CD4-positive, alpha-beta T cell treated with Interleukin-6 at 100 ng/mL for 8 hours (primary cell): ENCODE measurements at regions not wholly inside any gene's neighbourhood (a gene's known extent, or its start where the extent isn't known, plus 50 kb on each side); places are given as distances from the start of the nearest gene placed in this dataset.
"Not testable (repeated sequence)": the region's sequence is repeated elsewhere in the genome, so short reads cannot be mapped to it uniquely, and the experiment has no call there.

ENCODE experiments used
- DNase-seq: peaks from one replicate; pipeline ENCODE4 v3.0.0-alpha.2; 2020; ENCODE audit warnings: mixed read lengths, low spot score

DNA sequence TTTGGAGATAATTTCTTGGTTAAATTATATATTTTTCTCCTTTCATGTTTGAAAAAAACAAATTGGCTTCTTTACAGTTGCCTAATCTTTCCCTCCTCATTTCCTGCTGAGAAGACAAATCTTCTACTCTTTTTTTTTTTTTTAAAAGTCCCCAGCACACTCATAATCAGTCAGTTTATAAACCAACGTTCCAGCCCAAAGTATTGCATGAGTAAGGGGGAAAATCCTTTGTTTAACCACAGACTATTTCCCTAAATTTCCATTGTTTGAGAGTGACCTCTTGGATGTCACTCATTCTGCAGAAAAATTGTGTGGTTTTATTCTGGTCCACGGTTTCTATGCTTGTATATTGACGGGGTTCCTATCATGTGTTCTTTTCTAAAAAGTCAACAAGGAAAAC is 55.1 kb upstream of the TLR4 start:
- no peak for DNase-seq

DNA sequence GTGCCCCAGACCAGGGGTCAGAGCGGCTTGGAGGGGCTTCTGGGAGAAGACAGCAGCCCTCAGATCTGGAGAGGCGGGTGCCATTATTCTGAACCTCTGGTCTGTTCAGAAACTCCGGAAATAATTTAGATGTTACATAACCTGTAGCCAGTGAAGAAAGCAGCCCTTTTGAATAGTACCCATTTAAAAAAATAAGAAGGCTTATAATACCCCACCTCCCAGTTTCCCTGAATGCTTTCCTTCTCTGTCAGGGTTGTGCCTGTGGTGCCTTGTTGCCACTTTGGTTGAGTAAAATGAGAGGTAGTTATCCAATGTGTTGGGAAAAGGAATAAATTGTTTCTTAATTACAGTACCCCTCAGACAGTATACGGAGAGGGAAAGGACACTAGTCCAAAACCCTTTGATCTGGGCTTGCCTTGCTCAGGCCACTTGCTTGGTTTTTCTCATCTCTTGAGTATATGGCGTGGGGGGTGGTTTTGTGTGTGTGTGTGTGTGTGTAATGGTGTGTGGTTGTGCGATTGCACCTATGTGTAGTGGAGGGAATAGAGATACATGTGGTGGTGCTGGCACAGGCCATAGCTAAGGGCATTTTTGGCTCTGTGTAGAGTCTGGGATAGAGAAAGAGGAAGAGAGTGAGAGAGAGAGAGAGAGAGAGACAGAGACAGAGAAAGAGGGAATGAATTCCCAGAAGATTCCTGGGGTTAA is 59.1 kb upstream of the TLR4 start:
- no peak for DNase-seq

DNA sequence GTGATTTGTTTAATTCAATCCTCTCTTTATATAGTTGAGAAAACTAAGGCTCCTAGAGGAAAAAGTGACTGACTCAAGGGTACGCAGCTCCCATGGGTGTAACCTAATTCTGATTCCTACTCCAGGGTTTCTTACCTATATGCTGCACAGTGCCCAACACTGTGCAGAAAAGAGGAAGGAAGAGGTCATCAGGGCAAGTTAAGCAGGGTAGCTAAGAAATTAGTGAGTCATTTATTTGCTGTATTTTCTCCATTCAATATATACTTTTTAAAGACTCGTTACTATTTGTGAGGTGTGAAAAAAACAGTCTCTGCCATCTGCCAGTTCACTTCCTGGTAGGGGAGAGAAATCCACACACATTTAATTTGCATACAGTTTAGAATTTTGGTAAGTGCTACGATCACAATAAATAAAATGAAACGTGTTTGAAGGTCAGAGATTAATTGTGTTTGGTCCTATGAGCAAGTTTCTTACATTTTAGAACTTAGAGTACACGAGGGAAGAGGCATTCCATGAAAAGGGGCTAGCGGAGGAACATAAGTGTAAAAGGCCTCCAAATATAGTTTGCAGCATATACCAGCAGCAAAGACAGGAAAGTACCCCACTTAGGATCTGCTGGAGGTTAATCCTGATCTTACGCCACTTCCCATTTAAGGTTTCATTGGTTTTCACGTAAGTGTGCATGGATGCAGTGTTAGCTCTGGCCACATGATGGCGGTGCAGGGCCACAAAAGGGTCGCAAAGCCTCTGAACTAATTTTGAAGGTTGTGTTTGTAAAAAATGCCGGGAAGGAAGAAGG is 59.9 kb upstream of the TLR4 start:
- peak; percentile 17 for DNase-seq

DNA sequence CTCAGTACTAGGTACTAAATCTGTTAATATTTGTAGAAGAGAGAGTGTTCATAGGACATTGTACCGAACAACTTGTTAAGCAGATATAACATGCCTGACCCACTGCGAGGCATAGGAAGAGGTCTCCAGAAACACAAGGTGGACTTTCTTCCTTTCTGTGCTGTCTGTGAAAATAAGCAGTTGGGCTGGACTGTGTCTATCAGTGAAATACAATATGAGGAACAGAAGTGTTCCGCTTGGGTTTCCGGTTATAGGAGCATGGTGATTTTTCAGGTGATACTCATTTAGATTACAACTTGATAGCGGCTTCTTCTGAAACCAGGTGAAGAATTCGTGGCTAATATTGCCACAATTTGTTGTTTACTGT is 60.9 kb upstream of the TLR4 start:
- DNase-seq = no peak

DNA sequence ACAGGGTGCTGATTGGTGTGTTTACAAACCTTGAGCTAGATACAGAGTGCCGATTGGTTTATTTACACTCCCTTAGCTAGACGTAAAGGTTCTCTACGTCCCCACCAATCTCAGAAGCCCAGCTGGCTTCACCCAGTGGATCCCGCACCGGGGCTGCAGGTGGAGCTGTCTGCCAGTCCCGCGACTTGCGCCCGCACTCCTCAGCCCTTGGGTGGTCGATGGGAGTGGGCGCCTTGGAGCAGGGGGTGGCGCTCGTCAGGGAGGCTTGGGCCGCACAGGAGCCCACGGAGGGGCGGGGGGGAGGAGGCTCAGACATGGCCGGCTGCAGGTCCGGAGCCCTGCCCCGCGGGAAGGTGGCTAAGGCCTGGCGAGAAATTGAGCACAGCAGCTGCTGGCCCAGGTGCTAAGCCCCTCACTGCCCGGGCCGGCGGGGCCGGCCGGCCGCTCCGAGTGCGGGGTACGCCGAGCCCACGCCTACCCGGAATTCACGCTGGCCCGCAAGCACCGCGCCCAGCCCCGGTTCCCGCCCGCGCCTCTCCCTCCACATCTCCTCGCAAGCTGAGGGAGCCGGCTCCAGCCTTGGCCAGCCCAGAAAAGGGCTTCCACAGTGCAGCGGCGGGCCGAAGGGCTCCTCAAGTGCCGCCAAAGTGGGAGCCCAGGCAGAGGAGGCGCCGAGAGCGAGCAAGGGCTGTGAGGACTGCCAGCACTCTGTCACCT is 61.5 kb upstream of the TLR4 start:
- not testable (repeated sequence) for DNase-seq

DNA sequence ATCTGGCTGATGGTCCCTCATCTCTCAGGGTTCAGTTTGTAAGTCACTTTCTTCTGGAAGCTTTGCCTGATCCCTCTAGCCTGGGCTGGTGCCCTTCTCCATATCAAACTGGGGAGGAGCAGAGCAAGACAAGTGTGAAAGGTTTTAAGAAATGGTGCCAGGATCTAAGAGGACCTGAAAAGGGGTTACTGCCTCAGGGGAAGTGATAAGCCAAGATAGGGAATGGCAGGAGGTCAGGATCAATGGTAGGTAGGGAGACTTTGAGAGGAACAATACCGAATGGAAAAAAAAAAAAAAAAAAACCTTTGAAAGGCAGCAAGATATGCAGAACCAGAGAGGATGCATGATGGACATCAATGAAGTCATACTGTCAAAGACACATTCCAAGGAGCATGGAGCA is 67.5 kb upstream of the TLR4 start:
- no peak for DNase-seq

DNA sequence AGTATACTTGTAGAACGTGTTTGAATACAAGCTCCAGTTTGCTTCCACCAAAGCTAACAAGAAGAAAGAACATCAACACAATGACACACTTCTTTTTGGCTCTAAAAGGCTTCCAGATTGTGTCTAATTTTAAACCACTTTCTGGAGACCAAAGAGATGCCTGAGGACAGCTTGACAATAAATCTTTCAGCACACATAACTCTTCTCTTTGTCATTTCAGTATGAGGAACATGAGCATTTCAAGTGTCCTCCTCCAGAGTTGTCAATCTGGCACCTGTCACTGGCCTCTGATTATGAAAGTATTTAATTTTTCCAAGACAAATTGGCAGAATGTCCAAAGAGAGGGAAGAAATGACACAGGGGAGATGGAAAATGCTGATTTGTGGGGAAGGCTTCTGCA is 79.0 kb upstream of the TLR4 start:
- DNase-seq = no peak

DNA sequence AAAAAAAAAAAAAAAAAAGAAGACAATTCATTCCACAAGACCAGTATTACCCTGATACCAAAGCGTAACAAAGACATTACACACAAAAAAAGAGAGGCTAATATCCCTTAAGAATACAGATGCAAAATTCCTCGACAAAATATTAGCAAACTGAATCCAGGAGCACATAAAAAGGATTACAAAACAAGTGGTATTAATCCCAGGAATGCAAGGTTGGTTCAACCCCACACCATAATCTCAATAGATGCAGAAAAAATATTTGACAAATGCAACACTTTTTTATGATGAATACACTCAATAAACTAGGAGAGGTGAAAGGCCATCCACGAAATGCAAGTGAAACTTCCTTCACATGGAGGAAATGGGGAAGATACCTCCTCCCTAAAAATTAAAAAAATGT is 80.1 kb upstream of the TLR4 start:
- no peak for DNase-seq

DNA sequence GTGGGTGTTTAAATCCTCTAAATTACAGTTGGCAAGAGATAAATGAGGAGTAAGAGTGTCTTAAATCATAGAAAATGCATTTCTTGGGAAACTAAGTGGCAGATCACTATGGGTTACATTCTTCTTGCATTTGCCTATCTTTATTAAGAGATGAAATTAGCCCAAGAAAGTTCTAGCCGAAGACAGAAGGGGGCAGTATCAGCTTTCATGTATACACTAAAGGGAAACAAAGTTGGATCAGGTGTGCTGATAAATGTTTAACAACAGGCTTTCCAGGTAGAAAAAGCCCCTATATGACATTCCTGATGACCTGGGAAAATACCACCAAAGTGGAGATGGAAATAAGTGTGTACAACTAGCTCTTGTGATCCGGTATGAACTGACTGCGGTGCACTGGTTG is 81.9 kb upstream of the TLR4 start:
- DNase-seq = no peak

DNA sequence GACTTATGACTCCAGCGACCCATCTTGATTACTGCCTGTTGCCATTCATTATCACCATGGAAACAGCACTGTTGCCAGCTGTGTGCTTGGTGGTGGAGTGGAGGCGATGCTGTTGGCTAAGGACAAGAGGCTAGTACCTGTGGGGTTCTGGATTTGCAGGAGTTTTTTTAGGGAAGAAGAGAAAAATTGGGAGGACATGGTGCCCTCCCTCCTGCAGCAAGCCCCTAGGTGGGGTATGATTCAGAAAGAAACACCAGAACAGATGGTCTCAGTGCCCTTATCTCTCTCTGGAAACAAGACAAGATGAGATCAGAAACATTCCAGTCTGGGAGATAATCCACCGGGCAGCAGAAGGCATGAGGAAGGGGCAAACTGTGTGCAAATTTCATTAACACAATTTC is 87.8 kb upstream of the TLR4 start:
- no peak for DNase-seq

DNA sequence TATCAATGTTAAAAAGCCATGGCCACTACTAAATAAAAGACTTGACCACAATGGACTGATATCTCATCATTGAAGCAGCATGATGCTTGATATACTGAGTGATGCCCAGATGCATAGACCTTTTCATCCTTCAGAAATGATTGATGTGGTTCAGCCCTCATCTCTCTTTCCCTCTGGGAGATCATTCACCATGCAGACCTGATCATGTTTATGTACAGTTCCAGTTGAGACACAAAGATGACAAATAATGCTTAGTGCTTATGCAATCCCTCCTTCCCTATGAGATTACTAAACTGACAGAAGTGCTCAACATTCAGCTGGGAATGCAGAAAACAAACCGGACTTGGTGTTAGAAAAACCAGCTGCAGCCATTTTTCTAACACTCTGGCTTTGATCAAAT is 91.9 kb upstream of the TLR4 start:
- DNase-seq = no peak

DNA sequence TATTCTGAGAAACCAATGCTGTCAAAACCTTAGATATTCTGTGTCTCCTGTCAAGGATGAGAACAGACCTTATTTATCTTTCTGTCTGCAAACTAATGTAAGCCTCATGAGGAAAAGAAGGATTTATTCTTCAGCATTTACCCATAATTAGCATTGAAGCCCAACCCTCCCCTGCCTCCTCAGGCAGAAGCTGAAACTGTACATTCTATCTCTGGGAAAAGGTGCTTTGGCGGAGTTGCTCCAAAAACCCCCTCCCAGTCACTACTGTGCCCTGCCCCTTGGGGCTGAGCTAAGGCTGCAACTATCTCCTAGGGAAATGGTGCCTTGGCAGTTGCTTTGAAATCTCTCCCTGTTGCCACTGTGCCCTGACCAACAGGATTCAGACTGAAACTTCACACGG is 106.2 kb upstream of the TLR4 start:
- no peak for DNase-seq

DNA sequence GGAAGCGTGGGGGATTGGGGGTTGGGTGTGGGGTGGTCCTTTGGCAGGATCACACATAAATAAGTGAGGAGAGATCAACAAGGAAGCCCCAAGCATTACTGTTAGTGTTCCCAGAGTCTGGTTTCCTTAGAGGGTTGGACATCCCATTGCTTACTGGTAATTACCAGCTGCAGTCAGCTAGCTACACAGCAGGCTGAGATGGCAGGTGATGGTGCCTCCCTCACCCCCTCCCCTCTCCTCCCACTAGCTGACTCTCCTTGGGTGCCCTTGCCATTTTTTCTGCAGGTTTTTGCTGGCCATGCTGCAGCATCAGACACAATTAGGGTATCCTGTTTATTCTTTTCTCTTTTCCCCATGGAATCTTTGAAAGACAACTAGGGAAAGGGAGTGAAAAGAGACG is 107.5 kb upstream of the TLR4 start:
- DNase-seq = no peak

DNA sequence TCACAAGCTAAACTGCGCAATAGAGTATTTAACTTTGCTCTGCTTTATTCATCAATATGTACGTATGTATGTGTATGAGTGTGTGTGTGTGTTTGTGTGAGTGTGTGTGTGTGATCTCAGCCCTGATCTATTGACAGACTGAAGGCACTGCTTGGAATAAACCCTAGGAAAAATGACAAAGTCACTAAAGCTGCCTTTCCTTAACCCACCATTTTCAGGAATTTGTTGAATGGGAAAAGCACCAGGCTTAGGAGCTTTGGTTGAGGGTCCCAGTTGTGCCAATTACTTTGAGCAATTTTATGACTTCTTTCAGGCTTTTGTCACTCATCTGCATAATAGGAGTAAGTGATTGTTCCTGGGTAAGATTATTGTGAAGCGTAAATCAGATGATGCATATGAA is 108.6 kb upstream of the TLR4 start:
- DNase-seq = no peak

DNA sequence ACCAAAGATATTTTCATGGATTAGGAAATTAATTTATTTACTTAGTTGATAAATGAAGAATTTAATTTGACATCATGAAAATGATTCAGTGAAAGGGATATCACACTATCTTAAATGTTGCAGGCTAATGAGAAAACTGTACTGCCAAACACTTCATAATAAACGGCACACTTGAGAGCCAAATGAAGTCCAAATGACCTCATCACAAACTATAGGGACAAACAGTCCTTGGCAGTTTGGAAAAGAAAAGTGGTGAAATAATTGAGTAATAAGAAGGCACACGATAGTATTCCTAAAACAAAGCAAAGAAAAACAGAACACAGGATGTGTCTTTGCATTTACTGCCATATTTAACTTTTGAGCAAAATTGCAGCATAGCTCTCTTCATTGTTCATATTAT is 116.9 kb upstream of the TLR4 start:
- no peak for DNase-seq

DNA sequence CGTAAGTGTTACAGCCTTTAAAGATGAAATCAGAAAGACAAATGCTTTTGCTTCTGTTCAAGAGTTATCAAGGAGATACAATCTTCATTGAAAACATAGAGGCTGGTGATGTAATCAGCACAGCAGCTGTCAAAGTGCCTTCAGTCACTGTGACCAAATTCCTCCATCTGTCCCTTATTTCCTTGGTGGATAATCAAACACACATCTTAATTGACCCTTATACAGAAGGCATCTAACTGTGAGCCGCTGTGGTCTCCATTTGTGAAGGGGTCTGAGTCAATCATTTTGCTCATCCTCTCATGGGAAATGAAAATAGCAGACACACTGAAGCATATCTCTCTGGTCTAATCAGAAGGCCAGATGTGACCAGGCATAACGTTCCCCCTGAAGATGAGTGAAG is 130.1 kb upstream of the TLR4 start:
- no peak for DNase-seq

DNA sequence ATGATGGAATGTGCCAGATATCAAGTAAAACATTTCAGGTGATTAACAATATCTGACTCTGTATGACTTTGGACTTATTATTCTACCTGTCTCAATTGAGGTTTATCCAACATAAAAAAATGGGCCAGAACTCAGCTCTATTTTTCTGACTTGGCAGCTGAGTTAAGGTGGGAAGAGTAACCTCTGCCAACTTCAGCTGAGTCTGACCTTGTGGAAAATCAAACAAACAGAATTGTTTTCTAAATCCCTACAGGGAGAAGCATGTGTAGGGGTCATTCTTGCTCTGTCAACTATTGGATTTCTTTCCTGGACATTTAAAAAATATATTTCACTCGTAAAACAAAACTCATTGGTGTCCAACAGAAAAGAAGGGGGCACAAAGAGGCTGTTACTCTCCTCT is 139.4 kb upstream of the TLR4 start:
- no peak for DNase-seq

DNA sequence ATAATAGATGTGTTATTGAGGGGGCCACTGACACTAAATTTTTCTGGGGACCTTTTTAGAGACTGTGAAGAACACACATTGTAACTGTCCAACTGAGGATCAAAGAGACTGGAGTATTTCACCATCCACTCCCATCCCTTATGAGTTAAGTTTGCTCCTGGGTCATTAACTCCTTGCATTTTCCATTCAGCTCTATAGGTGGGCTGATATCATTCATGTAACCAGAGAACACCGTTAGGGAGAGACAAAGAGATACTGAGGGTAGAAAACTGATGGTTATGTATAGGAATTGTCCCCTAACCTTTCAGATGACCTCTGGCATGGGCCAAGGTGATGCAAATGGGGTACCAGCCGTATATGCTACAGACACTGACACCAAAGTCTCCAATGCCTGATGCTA is 142.4 kb upstream of the TLR4 start:
- DNase-seq = no peak

DNA sequence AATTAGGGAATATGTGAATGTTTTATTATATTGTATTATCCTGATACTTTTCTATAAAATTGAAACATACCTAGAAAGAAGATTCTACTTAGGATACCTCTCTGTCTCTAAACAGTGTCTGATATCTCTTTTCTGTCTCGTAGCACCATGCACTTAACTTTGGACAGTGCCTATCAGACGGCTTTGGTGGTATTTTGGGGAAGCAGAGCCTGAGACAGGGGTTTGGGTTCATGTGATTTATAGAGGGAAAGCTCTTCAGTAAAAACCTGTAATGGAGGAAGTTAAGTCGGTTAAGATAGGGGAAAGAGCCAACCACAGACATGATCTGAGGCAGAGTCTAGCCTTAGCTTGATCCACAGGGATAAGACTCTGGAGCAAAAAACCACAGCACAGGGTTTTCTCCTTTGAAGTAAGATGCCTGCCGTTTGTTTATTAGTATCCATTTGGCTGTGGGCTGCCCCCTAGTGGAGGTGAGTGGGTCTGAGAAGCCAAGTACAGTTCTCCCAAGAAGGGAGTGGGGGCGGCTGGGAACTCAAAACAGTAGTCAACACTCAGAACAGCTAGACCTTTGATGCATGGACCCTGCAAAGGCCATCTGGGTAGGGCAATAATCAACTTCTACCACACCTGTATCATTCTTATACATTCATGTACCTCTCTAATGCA is 141.2 kb upstream of the ASTN2 start:
- peak; percentile 1 for DNase-seq

DNA sequence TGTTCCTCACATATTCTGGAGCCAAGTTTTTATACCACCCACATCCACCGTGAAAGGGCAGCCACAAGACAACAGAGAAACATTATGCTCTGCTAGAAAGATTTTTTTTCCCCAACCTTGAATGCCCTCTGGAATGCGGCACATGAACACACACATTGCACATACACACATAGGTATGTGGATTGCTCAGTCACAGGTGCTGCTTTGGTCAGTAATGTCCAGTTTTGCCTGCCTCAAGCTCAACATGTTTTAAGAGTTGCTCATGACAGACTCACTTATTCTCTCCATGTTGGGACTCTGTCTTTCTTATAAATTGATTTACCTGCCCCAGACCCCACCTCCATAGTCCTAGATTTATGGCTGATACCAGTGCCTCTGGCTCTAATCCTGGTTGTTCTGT is 138.0 kb upstream of the ASTN2 start:
- DNase-seq = no peak

DNA sequence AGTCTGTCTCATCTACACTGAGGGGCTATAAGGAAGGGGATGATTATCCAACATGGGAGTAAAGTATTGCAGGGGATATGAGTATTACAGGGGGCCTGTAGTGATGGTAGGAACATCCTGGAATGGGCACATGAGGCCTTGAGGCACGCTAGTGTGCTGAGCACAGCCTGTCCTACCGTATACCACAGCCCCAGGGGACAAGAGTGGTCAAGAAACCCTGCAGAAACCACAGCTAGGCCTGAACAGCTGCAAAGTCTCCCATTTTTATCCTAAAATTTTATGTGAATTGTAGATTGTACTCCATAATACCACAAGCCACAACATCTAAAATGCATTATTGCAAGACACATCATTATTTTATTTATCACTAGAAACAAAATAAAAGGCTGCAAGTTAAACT is 136.3 kb upstream of the ASTN2 start:
- DNase-seq = no peak

DNA sequence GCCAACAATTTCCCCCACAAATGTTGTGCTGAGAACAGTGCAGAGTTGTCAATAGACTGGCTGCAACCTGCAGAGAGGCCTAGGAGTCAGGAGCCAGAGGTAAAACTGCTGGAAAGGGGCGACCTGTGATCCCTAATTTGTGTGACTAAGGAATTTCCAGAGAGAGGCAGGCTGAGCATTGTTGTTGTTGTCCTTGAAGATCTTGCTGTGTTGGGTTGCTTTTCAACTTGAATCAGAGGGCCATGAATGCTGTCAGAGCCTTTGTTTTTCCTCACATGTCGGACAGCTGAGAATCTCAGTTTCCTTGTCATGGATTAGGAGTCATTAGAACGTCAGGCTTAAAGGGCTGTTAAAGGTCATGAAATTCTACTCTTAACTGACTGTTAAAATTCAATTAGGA is 134.6 kb upstream of the ASTN2 start:
- DNase-seq = no peak

DNA sequence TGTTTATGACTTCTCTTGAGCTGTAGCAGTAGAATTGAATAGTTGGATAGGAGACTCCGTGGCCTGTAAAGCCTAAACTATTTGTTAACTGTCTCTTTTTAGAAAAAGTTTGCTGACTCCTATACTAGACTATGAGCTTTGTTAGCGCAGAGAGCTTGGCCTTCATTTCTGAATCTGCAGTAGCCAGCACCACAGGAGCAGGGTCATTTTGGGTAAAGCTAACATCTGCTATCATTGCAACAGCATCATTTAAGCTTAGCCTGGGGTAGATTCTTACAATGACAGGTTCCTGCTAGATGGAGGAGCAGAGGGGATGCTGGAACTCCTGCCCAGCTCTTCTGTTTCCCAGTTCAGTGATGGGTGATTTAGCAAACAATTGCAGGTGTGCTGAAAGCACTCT is 133.7 kb upstream of the ASTN2 start:
- no peak for DNase-seq
